GDM1 (cell line): ENCODE measurements at regions not wholly inside any gene's neighbourhood (a gene's known extent, or its start where the extent isn't known, plus 50 kb on each side); places are given as distances from the start of the nearest gene placed in this dataset.
"Not testable (repeated sequence)": the region's sequence is repeated elsewhere in the genome, so short reads cannot be mapped to it uniquely, and the experiment has no call there.

Source experiments
- DNase-seq: peaks from one replicate; lab custom pipeline; 2025; lab: John Stamatoyannopoulos, UW

DNA sequence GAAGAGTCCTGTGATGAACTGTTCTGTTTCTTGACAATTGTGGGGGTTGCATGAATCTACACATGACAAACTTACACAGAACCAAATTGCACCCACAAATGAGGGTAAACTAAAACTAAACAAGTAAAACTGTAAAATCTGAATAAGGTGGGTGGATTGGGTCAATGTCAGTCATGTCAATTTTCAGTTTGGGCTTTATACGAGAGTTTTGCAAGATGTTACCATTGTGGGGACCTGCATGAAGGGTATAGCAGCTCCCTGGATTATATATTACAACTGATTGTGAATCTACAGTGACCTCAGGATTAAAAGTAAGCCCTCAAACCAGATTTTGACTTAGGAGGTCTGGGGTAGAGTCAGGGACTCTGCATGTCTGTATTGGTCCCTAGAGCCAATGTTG, 101.5 kb upstream of the LHX5 start:
- DNase-seq = no peak

DNA sequence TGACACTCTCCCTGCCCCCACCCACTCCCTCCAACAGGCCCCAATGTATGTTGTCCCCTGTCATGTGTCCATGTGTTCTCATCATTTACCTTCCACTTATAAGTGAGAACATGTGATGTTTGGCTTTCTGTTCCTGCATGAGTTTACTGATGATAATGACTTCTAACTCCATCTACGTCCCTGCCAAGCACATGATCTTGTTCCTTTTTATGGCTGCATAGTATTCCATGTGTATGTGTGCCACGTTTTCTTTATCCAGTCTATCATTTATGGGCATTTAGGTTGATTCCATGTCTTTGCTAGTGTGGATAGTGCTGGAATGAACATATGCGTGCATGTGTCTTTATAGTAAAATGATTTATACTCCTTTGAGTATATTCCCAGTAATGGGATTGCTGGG, 100.0 kb upstream of the LHX5 start:
- DNase-seq = no peak

DNA sequence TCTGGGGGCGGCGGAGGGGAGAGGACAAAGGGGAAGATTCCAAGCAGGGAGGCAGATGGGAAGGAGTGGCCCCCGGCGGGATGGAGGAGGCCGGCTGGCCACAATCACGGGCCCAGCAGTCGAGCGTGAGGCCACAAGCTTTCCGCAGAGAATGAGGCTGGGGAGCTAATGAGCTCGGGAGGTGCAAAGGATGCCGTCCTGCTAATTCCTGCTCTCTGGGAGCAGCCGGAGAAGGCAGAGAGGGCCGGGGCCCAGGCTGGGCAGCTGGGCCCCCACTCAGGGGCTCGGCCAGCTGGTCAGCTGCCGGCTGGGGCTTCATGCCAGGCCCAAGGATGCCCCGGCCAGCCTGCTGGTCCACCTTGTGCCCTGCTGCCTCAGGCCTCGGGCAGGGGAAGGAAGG, 98.1 kb upstream of the LHX5 start:
- DNase-seq = no peak

DNA sequence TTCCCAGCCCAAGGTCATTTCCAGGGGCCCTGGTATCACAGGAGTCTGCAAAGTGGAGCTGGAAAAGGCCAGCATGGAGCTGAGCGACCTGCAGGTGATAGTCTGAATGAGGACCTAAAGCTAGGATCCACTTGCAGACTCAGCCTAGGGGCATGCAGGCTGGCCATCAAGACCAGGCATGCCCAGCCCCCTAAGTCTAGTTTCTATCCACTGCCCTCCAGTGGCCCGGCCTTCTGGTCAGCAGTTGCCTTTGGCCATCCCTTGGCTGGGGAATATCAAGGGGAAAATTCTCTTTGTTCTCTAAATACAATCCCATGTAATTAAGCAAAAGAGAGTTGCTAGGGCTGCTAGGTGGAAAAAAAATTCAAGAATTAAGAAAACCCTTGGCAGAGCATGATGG, 96.3 kb upstream of the LHX5 start:
- no peak for DNase-seq

DNA sequence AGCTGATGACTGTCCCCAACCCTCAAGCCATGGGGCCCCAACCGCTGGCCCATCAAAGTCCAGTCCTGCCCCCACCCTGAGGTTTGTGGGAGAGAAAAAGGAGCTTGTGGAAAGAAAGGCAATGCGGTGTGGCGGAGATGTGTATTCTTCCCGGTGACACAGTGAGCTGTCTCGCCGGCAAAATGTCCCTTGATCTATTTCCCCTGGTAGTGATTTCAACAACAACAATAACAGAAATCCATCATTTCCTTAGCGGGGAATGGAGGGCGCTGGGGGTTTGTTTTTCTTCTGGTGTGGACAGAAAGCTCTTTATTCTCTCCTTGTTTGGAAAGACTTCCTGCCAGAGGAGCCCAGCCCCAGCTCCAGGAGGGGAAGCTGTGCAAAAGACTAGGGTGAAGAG, 93.7 kb upstream of the LHX5 start:
- DNase-seq = no peak

DNA sequence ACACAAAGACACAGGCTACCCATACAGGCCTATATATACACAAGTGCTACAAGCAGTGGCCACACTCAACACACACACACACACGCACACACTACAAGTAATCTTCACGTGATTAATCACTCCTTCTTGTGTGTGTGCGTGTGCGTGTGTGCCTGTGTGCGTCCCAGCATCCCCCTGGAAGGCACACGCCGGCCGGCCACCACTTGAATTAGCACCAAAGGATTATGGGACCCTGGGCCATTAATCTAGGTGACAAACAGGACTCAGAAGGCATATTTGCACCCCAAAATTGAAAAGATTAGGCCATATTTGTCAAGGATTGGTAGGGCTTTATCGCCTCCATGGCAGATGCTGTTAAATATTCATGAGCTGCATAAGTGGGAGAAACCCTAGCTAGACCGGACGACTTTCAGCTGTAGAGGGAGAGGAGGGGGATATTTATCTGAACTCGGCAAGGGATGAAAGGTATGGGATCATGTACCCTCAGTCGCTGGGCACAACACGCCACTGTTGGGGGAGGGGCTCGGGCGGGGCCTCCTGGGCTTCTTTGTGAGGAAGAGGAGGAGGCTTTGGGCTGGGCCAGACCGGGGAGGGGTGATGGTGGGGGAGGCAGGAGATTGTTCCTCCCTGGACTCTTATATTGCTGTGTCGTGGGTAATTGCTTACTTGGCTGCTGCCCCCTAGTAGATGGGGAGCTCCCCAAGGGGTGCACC, 89.6 kb upstream of the LHX5 start:
- no peak for DNase-seq

DNA sequence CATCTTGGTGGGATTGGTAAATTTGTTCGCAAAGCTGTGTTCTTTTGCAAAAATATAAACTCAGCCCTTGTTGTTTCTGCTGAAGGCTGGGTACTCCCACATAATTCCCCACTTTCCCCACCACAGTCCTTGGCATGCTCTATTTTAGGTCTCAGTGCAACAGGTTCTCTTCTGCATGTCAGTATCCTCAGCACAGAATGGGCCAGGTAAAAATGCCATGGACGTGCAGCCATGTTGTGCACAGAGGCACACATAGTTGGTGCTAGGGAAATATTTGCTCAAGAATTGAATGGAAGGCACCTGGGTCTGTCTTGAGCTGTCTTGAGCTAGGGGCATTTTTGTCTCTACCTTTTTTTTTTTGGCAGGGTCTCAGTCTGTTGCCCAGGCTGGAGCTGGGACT, 87.8 kb upstream of the LHX5 start:
- DNase-seq = no peak

DNA sequence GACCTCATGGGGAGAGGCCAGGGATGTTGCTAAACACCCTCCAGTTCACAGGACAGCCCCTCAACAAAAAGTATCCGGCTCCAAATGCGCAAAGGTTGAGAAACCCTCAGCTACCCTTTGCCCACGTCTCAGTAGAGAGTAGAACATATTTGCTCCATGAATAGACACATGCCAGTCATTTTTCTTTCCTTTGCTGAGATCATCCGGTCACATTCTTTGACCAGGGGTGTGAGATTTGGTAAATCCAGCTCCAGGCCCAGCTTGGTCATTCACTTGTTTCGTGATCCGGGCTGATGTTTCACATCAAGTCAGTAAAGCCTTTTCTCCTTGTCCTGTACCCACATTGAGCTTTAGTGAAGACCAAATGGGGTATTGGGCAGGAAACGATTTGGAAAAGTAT, 83.6 kb upstream of the LHX5 start:
- no peak for DNase-seq

DNA sequence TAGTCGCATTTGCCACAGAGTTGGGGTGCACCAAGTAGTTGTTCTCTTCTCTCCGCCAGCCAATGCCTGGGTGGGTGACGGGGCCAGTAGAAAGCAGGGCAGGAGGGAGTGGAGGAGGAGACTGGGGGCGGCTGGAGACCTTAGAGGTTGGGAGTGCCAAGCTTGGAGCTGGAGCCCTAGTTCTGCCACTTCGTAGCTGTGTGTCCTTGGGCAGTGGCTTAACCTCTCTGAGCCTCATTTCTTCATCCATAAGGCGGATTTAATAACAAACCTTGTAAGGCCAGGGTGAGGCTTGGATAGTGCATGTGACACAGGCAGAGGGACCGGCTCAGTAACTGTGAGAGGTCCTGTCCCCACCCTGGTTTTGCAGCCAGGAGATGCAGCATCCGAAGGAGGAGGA, 81.1 kb upstream of the LHX5 start:
- no peak for DNase-seq

DNA sequence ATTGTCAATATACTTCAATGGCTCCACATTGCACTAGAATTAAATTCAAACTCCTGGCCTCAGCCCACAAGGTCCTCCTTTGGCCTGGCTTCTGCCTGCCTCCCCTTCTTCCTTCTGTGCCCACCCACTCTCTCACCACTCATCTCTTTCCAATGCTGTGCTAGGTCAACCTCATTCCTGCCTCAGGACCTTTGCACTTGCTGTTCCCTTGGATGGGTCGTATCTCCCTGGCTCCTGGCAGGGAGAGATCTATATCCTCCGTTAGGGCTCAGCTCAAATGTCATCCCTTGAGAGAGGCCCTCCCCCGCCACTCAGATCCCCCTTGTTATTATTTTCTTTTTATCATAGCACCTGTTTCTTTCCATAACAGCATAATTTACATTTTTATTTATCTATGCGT, 79.9 kb upstream of the LHX5 start:
- DNase-seq = no peak

DNA sequence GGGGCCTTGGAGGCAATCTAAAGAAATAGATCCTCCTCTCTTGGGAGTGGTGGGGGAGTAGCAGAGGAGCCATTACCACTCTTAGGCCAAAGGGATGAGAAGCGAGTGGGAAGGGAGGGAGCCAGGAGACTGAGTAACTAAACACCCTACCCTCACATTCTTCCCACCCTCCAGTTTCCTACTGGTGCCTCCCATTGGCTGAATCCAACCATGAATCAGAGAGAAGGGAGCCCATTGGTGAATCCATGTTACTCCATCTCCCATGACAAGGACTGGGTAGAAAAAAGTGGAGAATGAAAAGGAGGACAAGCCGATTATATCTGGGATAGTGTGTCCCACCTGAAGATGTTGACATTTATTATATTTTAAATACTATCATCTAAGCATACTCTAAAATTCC, 76.8 kb upstream of the LHX5 start:
- DNase-seq = no peak

DNA sequence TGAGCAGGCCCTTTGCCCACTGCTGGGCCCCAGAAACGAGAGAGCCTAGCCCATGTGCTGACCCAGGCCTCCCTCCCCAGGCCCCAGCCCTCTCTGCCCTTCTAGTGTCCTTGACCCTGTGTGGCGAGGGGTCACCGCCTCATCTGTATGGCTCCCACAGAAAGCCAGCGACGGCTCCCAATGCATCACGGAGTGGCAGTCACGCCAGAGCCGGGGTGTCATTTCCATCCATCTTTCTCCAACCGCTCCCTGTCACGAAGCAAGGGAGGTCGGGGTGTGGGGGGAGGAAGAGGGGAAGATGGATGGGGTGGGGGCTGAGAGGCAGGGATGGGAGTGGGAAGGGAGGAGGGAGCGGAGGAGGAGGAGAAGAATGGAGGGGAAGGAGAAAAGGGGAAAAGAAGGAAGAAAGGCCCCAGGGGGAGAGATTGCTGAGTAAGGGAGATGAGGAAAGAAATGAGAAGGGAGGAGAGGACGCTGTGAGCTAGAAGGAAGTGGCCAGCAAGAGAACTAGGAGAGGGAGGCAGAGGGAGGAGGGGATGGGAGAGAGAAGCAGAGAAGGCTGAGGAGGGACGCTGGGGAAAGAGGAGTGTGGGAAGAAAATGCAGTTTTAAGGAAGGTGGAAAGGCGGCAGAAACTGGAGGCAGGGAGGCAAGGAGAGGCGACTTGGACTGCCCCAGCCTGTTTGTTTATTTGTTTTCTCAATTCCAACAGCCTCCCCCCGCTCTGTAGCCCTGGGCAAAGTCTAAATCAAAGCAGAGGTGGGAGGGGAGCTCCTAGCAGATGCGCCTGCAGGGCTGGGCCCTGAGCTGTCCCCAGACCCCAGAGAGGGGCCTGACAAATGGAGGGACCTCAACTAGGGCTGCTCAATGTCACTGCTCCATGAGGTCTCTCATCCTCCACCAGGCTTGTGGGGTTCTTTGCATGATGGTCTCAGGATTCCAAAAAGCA, 75.5 kb upstream of the LHX5 start:
- no peak for DNase-seq

DNA sequence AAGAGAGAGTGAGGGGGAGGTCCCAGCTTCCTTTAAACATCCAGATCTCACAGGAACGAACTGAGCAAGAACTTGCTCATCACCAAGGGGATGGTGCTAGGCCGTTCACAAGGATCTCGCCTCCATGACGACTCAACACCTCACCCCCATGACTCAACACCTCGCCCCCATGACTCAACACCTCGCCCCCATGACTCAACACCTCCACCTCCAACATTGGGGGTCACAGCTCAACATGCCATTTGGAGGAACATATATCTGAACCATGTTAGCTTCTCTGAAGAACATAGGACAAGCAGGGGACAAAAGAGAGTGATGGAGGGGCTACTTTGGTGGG, 66.0 kb upstream of the LHX5 start:
- DNase-seq = no peak

DNA sequence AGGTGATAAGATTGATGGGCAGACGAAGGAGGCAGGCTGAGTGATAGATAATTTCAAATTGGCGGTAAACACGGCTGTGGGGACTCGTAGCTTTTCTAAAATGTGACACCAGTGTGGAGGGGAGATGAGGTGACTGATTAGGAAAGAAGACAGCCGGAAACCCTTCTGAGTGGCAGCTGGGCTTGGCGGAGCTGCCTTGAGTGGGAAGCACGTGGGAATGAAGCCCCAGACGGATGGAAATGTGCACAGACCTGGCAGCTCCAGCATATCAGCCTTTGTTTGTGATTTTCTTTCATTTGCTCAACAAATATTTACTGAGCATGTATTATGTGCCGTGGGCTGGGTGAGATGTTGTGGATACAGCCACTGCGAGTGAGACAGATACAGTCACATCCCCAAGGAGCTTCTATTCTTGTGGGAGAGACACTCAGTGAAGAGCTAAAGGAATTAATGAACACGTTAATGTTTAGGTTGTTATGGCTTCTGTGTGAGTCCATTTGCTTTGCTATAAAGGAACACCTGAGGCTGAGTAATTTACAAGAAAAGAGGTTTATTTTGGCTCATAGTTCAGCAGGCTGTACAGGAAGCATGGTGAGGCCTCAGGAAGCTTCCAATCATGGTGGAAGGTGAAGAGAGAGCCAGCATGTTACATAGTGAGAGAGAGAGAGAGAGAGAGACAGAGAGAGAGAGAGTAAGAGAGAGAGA, 65.5 kb upstream of the LHX5 start:
- DNase-seq = no peak

DNA sequence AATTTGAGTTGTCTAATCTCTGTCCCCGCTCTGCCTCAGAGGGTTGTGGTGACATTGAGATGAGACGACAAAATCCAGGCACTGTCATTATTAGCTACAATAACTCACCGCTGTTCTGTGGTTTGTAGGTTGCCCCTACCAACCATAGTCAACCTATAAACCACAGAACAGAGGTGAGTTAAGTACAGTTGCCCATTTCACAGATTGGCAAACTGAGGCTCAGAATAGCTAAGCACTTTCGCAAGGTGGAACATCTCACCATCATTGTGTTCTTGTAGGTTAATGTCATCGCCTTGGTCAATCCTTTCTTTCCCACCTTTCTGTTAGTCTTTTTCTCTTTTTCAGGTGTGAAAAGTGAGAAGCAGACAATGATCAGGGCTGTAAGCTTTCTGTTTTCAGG, 63.4 kb upstream of the LHX5 start:
- DNase-seq = no peak

DNA sequence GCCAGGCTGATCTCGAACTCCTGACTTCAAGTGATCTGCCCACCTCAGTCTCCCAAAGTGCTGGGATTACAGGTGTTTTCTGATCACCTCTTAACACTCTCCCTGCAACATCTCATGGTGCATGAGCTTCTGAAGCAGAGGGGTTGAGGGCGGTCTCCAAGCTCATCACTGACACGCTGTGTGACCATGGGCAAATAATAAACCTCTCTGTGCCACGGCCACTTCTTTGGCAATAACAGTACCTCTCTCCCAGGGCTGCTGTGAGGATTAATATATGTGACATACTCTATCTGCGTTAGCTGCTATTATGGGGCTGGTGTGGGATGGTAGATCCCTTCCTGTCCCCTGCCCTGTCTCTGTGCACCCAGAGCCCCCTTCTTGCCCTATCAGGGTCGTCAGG, 62.9 kb upstream of the LHX5 start:
- no peak for DNase-seq

DNA sequence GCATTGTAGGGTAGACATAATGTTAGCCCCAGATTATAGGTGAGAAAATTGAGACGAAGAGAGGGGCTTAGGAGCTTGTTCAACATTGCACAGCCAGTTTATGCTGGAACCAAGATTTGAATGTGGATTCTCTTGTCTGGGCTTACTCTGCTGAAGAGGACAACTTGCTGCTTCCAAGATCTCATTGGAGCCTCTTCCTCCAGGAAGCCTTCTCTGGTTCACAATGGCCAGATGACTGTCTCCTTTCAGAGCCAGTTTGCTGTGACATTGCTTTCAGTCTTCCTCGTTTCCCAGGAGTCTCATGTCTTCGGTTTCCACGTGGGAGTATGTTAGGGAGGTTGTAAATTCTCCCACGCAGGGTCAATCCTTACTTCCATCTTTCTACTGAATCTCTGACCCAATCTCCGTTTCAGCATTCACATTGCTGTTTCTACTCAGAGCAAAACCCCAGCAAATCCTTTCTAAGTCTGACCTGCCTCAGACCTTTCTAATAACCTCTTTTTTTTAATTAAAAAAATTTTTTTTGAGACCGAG, 62.2 kb upstream of the LHX5 start:
- no peak for DNase-seq

DNA sequence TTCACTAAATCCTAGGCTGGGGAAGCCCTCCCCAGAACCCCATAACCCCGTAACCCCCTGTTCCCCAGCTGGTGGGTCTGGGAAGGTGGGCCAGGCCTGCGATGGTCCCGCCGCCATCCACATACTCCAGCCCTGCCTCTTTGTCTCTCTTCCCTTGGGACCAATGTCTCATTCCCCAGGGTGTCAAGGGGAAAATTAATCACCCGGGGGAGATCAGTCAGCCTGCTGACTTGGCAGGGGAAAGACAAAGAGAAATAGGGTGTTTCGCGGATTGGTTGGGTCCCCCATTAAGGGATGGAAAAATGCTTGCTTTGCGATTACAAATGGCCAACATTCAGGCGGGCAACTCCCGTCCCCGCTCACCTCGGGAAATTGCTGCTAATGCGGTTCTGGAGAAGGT, 60.6 kb upstream of the LHX5 start:
- DNase-seq = no peak

DNA sequence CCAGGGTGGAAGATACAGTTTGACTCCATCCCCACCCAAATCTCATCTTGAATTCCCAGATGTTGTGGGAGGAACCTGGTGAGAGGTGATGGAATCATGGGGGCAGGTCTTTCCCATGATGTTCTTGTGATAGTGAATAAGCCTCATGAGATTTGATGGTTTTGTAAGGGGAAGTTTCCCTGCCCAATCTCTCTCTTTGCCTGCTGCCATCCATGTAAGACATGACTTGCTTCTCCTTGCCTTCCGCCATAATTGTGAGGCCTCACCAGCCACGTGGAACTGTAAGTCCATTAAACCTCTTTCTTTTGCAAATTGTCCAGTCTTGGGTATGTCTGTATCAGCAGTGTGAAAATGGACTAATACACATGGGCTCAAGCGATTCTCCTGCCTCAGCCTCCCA, 59.4 kb upstream of the LHX5 start:
- not testable (repeated sequence) for DNase-seq

DNA sequence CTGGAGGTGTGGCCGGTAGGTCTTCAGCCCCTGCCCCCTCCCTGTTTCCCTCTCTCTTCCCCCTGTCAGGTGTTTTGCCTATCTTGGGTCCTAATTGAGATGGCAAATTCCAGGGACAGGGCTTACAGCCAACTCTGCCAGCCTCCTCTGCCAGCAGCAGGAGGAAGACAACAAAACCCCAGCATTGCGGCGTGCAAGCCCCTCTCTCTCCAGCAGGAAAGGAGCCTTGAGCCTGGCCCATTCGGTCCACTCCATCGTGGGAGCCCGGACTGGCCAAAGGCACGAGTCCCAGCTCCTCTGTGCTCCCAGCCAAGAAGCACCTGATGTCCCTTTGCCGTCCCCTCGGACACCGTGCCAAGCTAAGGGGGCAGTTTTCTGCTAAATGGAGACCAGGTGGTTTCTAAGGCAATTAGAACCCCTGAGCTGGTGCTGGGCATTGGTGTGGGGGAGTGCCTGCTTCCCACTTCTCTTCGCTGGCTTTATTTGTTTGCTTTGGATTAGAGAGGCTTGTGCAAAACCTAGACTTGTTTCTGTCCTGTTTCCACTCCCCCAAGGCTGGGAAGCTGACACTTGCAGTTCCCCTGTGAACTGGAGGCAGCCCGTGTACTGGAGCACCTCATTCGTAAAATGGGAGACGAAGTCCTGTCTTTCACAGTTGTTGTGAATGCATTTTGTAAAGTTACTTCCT, 57.1 kb upstream of the LHX5 start:
- DNase-seq = no peak

DNA sequence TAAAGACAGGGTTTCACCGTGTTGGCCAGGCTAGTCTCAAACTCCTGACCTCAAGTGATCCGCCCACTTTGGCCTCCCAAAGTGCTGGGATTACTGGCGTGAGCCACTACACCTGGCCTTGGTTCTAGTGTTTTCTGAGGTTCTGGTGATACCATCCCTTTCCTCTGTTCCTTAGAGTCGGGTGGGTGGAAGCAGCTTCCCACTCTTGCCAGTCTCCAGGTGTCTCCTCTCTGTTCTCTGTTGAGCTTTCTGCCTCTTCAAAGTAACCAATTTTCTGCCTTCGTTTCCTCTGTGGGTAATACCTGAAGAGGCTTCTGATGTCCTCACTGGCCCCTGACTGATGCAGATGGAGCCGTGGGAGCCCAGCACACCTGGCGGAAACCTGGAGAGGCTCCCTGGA, 53.4 kb upstream of the LHX5 start:
- DNase-seq = no peak

DNA sequence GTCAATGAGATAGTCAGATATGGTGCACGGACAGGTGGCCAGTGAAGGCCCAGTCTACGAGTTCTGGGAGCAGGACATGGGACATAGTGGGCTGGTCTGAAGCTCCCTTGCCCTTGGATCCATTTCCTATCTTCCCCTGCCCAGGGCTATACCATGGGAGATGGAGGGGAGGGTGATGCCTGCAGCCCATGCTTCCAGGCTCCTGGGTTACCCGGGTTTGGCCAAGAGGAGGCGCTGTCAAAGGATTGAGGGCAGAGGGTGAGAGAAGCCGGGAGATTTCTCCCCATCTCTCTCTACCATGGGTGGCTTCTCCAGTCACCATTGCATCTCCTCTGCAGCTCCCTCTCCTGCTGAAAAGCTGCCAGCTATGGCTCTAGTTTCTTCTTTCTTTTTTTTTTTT, 52.8 kb upstream of the LHX5 start:
- DNase-seq = no peak
